Parathyroid adenoma (tissue), 2 donors: ENCODE measurements at regions not wholly inside any gene's neighbourhood (a gene's known extent, or its start where the extent isn't known, plus 50 kb on each side); places are given as distances from the start of the nearest gene placed in this dataset.
"Not testable (repeated sequence)": the region's sequence is repeated elsewhere in the genome, so short reads cannot be mapped to it uniquely, and the experiment has no call there.

Experiments used
- H2AFZ ChIP-seq: fragments of 300-600 bp; sonication (generic); one replicate; pipeline ENCODE4 v1.7.0; 2017; ENCODE audit warnings: antibody characterized with exemption, mild to moderate bottlenecking
- H3K27ac ChIP-seq: fragments of 300-600 bp; sonication (generic); one replicate; pipeline ENCODE4 v1.7.0; 2017
- H3K27me3 ChIP-seq: fragments of 300-600 bp; sonication (generic); one replicate; pipeline ENCODE4 v1.7.0; 2017; ENCODE audit warnings: low read length; ENCODE audit not compliant: control insufficient read depth, insufficient read depth
- H3K36me3 ChIP-seq: fragments of 300-600 bp; sonication (generic); one replicate; pipeline ENCODE4 v1.7.0; 2017; ENCODE audit warnings: low read length; ENCODE audit not compliant: control insufficient read depth, insufficient read depth
- H3K4me1 ChIP-seq: fragments of 300-600 bp; sonication (generic); one replicate; pipeline ENCODE4 v1.7.0; 2017; ENCODE audit warnings: control low read depth
- H3K4me2 ChIP-seq: fragments of 300-600 bp; sonication (generic); one replicate; pipeline ENCODE4 v1.7.0; 2017; ENCODE audit warnings: low read length
- H3K4me3 ChIP-seq: fragments of 300-600 bp; sonication (generic); one replicate; pipeline ENCODE4 v1.7.0; 2017; ENCODE audit warnings: low read depth, low read length
- H3K79me2 ChIP-seq: fragments of 300-600 bp; sonication (generic); one replicate; pipeline ENCODE4 v1.7.0; 2017; ENCODE audit warnings: control low read depth
- H3K9ac ChIP-seq: fragments of 300-600 bp; sonication (generic); one replicate; pipeline ENCODE4 v1.7.0; 2017; ENCODE audit warnings: mild to moderate bottlenecking
- H3K9me3 ChIP-seq: fragments of 300-600 bp; sonication (generic); one replicate; pipeline ENCODE4 v1.7.0; 2017; ENCODE audit warnings: low read length; ENCODE audit not compliant: control insufficient read depth
- TF ChIP-seq, protein P1 (sequence below): fragments of 300-600 bp; sonication (generic); IDR thresholded peaks from one replicate; pipeline ENCODE4 v1.7.0; 2017; ENCODE audit warnings: antibody characterized with exemption, mild to moderate bottlenecking
- donor health status: primary hyperparathyroidism.

DNA sequence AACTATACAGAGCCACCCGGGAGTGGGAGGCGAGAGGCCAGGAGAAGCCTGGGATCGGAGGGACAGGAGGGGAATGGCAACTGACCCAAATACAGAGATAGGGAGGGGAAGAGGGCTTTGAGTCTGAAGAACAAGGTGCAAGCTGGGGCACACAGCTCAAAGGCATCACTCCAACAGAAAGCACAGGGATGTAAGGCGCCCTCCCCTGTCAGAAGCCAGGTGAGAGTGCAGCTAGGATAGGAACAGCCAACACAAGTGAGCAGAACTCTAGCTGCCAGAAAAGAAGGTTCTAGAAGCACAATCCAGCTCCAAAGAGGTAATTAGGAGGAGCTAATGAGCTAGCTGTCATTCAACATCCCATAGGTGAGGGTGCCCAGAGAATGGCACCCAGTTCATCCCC lies 232.2 kb downstream of the DHX15 start:
- H3K27ac ChIP-seq, result no peak overlapping the region
- H3K79me2 ChIP-seq, result no peaks in the 10 kb centered on the region
- TF ChIP-seq, protein P1, sequence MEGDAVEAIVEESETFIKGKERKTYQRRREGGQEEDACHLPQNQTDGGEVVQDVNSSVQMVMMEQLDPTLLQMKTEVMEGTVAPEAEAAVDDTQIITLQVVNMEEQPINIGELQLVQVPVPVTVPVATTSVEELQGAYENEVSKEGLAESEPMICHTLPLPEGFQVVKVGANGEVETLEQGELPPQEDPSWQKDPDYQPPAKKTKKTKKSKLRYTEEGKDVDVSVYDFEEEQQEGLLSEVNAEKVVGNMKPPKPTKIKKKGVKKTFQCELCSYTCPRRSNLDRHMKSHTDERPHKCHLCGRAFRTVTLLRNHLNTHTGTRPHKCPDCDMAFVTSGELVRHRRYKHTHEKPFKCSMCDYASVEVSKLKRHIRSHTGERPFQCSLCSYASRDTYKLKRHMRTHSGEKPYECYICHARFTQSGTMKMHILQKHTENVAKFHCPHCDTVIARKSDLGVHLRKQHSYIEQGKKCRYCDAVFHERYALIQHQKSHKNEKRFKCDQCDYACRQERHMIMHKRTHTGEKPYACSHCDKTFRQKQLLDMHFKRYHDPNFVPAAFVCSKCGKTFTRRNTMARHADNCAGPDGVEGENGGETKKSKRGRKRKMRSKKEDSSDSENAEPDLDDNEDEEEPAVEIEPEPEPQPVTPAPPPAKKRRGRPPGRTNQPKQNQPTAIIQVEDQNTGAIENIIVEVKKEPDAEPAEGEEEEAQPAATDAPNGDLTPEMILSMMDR, result no peak
- no peaks in the 10 kb centered on the region for H3K9me3 ChIP-seq
- H2AFZ ChIP-seq, result no peak overlapping the region
- no peak overlapping the region for H3K9ac ChIP-seq
- no peak overlapping the region for H3K4me3 ChIP-seq
- no peaks in the 10 kb centered on the region for H3K4me1 ChIP-seq
- no peak overlapping the region for H3K4me2 ChIP-seq
- H3K36me3 ChIP-seq, result no peaks in the 10 kb centered on the region
- no peaks in the 10 kb centered on the region for H3K27me3 ChIP-seq

DNA sequence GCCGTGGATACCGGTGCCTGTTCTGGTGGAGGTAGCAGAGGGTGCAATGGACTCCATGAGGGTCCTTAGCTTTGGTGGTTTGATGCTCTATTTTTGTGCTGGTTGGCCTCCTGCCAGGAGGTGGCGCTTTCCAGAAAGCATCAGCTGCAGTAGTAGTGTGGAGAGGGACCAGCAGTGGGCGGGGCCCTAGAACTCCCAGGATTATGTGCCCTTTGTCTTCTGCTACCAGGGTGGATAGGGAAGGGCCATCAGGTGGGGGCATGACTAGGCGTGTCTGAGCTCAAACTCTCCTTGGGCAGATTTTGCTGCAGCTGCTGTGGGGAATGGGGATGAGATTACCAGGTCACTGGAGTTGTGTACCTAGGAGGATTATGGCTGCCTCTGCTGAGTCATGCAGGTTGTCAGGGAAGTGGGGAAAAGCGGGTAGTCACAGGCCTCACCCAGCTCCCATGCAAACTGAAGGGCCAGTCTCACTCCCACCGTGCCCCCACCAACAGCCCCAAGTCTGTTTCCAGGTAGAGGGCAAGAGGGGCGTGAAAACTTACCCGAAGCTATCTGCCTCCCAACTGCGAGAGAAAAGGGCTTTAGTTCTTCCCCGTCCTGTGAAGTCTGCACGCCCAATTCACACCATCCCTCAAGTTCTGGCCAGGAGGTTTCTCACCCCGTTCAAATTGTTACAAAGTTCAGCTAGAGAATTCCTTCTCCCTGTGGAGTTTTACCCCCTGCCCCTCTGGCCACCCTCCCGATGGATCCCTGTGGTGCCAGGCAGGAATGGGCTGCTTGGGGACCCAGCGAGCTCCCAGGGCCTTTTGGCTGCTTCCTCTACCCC lies 235.0 kb downstream of the DHX15 start:
- not testable (repeated sequence) for H3K36me3 ChIP-seq, H3K9ac ChIP-seq, H3K27me3 ChIP-seq, H3K4me3 ChIP-seq, H3K79me2 ChIP-seq, H2AFZ ChIP-seq, H3K27ac ChIP-seq, H3K9me3 ChIP-seq, H3K4me1 ChIP-seq, H3K4me2 ChIP-seq

DNA sequence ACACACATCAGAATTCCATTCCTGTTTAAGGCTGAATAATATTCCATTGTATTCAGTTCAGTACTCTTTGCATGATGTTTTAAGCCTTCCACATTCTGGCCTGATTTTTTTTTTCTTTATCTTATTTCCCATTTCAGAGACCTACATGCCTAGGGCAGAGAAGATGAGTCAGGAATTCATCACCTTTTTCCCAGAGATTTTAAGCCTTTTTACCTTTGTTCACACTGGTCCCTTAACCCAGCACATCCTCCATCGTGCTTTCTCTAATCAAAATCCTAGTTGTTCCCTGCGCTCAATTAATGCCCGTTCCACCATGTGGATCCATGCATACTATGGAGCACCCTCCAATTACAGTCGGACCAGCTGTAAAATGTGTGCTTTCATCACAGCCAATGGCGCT lies 245.1 kb downstream of the DHX15 start:
- Histone ChIP-seq H3K4me1 (no peaks in the 10 kb centered on the region), H3K4me3 (no peak overlapping the region), H3K36me3 (no peaks in the 10 kb centered on the region), H3K4me2 (no peak overlapping the region), H3K27me3 (no peaks in the 10 kb centered on the region), H3K9ac (no peak overlapping the region), H2AFZ (no peak overlapping the region), H3K79me2 (no peaks in the 10 kb centered on the region), H3K9me3 (no peaks in the 10 kb centered on the region), H3K27ac (no peak overlapping the region)
- TF ChIP-seq, protein P1, result no peak

DNA sequence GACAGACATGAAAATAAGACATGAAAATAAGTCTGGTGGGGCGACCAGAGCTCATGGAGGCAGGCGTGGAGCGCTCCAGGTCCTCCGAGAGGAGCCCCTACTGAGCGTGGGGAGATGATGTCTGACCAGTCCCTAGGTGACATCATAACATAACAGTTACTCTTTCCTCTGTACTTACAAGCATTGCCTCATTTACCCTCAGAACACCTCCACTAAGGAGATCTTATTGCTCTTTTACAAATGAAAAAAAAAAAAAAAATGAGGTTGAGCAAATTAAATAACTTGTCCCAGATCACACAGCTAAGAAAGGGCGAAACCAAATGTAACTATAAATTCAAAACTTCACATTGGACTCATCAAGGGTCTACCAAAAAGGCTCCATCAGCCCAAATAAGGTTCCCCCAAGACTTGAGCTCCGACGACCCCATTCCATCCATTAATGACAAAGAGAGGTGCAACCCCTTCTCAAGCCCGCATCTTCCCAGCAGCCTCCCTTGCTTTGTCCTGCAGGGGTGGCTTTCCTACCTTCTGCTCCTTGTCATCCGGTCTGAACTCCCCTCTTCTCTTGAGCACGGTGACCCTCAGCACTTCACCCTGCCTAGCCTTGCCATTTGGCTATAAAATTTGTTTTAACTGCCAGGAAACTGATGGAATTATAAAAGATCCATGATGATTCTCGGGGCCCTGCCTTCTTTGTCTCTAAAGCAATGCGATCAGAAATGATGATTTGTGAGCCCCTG lies 246.7 kb downstream of the DHX15 start:
- Histone ChIP-seq H3K4me1 (no peaks in the 10 kb centered on the region), H3K79me2 (no peaks in the 10 kb centered on the region), H3K9me3 (no peaks in the 10 kb centered on the region), H3K36me3 (no peaks in the 10 kb centered on the region), H3K27ac (no peak overlapping the region), H3K4me2 (no peak overlapping the region), H3K4me3 (no peak overlapping the region), H3K27me3 (no peaks in the 10 kb centered on the region), H2AFZ (no peak overlapping the region), H3K9ac (no peak overlapping the region)
- TF ChIP-seq, protein P1, result no peak

DNA sequence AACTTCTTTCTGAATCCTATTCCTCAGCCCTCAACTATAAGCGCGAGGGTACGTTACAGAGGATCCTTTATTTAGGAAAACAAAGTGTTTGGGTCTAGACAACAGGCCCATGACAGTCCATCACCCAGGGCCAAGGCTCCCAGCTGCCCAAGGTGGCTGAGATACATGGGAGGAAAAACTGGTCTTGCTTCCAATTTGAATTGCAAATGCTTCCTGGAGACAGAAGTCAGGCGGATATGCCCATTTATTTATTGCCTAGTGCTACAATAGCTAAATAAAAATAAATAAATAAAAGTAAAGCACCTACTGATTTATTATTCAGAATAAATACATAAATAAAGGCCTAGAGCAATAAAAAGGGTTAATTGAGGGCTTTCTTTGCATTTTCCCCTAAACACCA lies 248.7 kb downstream of the DHX15 start:
- H3K79me2 ChIP-seq, result no peaks in the 10 kb centered on the region
- H3K4me3 ChIP-seq, result no peak overlapping the region
- no peak overlapping the region for H3K9ac ChIP-seq
- H2AFZ ChIP-seq, result no peak overlapping the region
- H3K4me2 ChIP-seq, result no peak overlapping the region
- H3K27ac ChIP-seq, result no peak overlapping the region
- TF ChIP-seq, protein P1, result no peak
- H3K9me3 ChIP-seq, result no peaks in the 10 kb centered on the region
- no peaks in the 10 kb centered on the region for H3K27me3 ChIP-seq
- no peaks in the 10 kb centered on the region for H3K4me1 ChIP-seq
- H3K36me3 ChIP-seq, result no peaks in the 10 kb centered on the region
